ENCODE measurements at regions not wholly inside any gene's neighbourhood (a gene's known extent, or its start where the extent isn't known, plus 50 kb on each side); places are given as distances from the start of the nearest gene placed in this dataset.

DNA sequence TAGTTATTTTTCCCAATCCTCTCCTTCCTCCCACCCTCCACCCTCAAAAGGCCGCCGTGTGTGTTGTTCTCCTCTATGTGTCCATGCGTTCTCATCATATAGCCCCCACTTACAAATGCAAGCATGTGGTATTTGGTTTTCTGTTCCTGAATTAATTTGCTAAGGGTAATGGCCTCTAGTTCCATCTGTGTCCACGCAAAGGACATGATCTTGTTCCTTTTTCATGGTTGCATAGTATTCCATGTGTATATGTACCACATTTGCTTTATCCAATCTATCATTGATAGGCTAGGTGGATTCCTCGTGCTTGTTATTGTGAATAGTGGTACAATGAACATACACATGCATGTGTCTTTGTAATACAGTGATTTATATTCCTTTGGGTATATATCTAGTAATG, 1193.7 kb downstream of the RPA4 start:
- TF ChIP-seq CTCF (conservative IDR thresholded peaks at IDR 0.05; ENCODE audit: low read length), result no peak
- TF ChIP-seq EZH2phosphoT487 (IDR thresholded peaks at IDR 0.05; ENCODE audit: borderline replicate concordance, low read depth, low read length), result no peak
